ENCODE measurements at regions not wholly inside any gene's neighbourhood (a gene's known extent, or its start where the extent isn't known, plus 50 kb on each side); places are given as distances from the start of the nearest gene placed in this dataset.
"Not testable (repeated sequence)": the region's sequence is repeated elsewhere in the genome, so short reads cannot be mapped to it uniquely, and the experiment has no call there.

GRCh38 chr14:65975865-65976264 is 510.3 kb upstream of the CCDC196 start:
- DNase-seq, result no peak

DNA sequence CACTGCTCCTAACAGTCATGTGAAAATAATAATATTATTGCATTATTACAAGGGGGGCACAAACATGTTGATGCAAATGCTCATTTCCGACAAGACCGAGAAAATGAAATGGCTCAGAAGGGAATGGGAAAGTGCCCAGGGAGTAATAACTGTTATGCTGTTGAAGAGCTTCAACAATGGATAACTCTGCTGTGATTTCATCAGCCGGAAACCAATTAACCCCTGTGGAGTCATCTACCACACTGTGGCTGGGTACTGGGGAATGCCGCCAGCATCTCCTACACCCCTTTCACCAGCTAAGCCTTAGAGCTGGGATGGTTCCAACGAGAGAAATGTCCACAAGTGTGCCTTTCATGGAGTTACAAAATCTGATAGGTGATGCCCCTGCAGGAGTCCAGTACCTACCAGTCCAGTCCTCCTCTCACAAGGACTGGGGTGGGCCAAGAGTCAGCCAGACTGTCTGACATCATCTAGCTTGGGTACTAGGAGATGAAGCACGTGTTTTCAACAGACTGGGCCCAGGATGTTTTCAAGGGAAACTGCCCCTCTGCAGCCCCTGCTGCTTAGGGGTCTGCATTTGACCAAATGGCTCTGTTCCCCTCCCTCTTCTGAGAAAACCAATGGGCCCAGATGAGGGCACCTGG is 509.3 kb upstream of the CCDC196 start:
- DNase-seq, result no peak

- DNase-seq, result no peak
These were observed 504.9 kb upstream of the CCDC196 start for GRCh38 chr14:65981192-65981843.

DNA sequence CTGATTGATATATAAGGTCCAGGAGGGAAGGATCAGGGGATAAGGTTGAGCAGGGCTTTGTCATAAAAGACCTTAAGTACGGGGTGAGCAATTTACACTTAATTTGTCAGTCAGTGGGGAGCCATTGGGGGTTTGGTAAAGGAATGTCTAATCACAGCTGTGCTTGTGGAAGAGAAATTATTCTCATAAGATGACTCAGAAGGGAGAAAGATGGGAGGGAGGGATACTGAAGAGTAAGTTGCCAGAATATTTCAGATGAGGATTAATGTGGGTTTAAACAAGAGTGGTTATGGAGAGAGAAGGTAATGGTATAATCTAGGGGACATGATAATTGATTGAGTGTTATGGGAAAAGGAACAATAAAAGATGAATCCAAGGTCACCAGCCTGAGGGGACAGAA is 500.1 kb upstream of the CCDC196 start:
- no peak for DNase-seq

- no peak for DNase-seq
These were observed 496.2 kb upstream of the CCDC196 start for GRCh38 chr14:65989981-65990380.

DNA sequence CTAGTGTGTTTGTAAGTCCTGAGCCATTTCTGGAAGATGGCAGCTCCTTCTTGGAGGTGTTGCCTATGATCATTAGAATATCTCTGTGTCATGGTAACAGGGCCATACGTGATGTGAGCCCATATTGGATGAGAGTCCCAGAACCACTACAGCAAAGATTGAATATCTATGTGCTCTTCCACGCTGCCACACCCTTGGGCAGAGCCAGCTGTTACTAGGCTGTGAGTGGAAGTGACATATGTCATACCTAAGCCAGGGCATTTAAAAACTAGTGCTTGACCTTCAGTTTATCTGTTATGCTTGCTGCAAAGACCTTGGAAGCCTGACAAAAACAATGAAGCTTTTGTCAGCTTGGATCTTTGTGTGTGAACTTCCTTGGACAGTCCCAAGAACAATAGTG is 495.1 kb upstream of the CCDC196 start:
- DNase-seq, result no peak

DNA sequence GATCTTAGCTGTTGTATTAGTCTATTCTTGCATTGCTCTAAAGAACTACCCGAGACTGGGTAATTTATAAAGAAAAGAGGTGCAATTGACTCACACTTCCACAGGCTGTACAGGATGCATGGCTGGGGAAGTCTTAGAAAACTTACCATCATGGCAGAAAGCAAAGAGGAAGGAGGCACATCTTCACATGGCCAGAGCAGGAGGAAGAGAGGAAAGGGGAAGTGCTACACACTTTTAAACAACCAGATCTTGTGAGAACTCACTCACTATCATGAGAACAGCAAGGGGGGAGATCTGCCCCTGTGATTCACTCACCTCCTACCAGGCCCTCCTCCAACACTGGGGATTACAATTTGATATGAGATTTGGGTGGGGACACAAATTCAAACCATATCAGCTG is 494.2 kb upstream of the CCDC196 start:
- not testable (repeated sequence) for DNase-seq

- DNase-seq, result no peak
These were observed 493.1 kb upstream of the CCDC196 start for GRCh38 chr14:65993103-65993502.

- DNase-seq, result no peak
These were observed 492.2 kb upstream of the CCDC196 start for GRCh38 chr14:65993996-65994395.

DNA sequence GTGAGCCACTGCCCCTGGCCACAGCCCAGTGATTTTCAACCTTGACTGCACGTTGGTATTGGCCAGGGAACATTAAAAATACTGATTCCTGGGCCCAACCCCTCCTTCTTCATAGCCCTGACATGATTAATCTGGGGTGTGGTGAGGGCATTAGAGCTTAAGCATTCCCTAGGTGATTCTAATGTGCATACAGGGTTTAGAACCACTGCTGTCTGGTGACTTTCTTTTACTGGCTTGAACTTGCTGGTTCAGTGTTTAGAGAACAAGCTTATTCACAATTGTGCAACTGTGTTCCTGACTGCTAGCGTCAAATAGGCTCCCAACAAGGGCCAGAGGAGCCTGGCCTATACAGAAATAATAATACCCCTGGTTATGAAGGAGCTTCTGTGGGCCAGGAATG is 488.8 kb upstream of the CCDC196 start:
- DNase-seq, result no peak

DNA sequence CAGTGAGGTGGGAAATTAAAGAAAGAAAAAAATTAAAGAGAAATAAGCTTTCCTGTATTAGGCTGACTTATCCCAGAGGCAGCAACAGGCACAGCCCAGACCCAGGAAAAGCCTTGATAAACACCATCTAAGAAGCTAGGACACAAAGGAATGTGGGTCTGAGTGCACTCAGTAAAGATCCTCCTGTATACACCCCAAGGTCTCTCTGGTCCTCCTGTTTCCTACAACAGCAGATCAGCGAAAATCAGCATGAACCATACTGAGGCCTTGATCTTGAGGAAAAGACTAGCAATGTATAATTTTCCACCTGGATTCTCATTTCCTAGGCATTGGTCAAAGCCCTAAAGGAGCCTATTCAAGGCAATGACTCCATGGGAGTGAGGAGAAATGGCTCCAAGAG is 486.3 kb upstream of the CCDC196 start:
- no peak for DNase-seq

- DNase-seq, result no peak
These were observed 485.4 kb upstream of the CCDC196 start for GRCh38 chr14:66000766-66001165.

- DNase-seq, result no peak
These were observed 484.8 kb upstream of the CCDC196 start for GRCh38 chr14:66001356-66001755.

DNA sequence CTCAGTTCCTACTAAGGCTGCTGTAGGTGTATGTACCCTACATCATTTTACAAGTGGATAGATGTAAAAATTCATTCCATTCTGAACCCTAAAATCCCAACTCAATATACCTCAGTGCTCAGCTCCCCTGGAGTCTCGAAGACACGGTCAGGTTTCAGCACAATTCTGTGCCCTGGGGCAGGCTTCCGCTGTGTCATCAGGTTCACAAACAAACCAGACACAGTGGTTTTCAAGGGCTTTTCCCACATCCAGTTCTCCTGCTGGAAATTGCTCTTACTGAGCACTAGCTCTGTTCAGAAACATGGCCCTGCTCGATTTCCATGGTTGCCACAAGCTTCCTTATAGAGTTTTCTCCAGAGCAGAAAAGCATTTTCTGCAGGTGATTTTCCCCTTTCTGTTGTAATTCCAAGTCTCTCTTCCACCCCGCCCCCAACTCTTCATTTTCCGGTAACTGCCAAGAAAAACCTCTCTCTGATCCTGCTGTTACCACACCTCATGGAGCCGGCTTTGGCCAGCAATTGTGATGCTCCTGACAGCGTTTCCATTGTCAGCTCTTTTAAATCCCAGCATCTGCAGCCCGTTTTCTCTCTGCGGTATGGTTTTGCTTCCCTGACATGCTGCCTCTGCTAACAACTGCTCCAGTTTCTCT is 483.0 kb upstream of the CCDC196 start:
- DNase-seq, result no peak

- no peak for DNase-seq
These were observed 480.2 kb upstream of the CCDC196 start for GRCh38 chr14:66005900-66006434.

- no peak for DNase-seq
These were observed 477.5 kb upstream of the CCDC196 start for GRCh38 chr14:66008631-66009030.

GRCh38 chr14:66009089-66009488 is 477.1 kb upstream of the CCDC196 start:
- DNase-seq, result no peak

GRCh38 chr14:66010695-66011094 is 475.5 kb upstream of the CCDC196 start:
- no peak for DNase-seq

DNA sequence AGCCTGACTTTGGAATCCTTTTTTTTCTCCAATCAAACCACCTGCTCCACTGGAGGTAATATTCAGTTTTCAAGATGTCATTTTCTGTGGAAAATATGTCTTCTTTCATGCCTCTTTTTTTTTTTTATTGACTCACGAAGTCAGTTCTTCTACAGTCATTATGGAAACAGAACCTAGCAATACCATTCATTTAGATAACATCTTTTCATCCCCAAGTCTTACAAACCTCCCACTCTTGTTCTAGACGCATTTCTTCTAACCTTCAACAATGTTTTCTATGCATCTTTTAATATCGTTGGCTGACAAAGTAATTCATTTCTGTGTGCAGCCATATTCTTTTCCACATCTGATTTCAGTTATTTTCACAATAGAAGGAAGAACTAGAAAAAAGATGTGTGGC is 474.3 kb upstream of the CCDC196 start:
- no peak for DNase-seq

- not testable (repeated sequence) for DNase-seq
These were observed 472.6 kb upstream of the CCDC196 start for GRCh38 chr14:66013607-66014006.

GRCh38 chr14:66015071-66015780 is 470.9 kb upstream of the CCDC196 start:
- DNase-seq, result no peak

GRCh38 chr14:66017927-66018326 is 468.2 kb upstream of the CCDC196 start:
- no peak for DNase-seq

GRCh38 chr14:66022526-66022925 is 463.6 kb upstream of the CCDC196 start:
- DNase-seq, result no peak

Measured in left hindlimb (tissue), 1 donor.